ENCODE measurements at regions not wholly inside any gene's neighbourhood (a gene's known extent, or its start where the extent isn't known, plus 50 kb on each side); places are given as distances from the start of the nearest gene placed in this dataset.

- ATAC-seq (ENCODE audit: poor library complexity) (no peak), DNase-seq (no peak)
- intact Hi-C loops (cut with DNase I) = no loop called here
Observed at GRCh38 chr10:131422731-131423130, 111.2 kb upstream of the TCERG1L start.

DNA sequence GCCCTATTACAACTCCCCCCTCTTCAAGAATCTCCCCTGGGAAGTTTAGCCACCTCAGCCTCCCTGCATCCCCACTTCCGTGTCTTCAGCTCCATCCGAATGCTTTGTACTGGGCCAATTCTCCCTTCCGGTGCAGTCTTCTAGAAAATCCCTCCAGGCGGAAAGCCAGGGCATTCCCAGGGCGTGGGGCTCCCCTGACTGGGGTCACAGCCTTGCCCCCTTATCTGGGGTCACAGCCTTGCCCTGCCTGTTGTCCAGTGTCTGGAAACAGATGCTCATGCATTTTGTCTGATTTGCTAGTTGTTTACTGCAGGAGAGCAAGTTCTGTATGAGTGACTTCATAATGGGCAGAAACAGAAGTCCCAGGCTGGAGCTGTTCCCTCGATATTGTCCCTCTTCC lies 112.5 kb upstream of the TCERG1L start:
- intact Hi-C loops (cut with DNase I) = no loop called here
- ATAC-seq (ENCODE audit: poor library complexity) (no peak), DNase-seq (no peak)

DNA sequence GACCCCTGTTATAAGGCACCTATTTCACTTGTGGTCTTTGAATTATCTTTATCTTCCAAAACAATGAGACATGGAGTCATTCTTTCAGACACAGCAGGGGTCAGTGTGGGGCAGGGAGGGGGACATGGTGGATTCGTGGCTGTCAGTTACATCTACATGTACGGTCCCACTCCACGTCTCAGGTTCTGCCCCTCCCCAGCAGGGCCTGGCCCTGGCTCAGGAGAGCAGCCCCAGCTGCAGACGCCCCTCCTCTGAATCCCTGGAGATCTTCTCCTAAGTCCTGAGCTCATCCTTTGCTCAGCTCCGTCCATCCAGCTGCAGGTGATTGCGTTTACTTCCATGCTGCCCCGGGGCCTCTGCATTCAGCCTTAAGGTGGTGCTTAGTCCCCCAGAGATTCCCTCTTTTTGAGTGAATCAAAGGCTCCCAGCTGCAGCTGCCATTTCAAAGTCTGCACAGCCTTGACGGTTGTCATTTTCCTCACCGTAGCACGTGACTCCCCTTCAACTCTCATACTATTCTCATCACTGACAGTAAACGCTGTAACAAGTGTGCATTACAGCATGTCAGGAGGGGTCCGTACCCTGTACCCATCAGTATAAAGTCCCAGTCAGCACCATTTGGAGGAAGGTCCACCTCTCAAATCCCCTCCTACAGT lies 113.4 kb upstream of the TCERG1L start:
- intact Hi-C loops (cut with DNase I) = no loop called here
- no peak for ATAC-seq (ENCODE audit: poor library complexity)
- no peak for DNase-seq

DNA sequence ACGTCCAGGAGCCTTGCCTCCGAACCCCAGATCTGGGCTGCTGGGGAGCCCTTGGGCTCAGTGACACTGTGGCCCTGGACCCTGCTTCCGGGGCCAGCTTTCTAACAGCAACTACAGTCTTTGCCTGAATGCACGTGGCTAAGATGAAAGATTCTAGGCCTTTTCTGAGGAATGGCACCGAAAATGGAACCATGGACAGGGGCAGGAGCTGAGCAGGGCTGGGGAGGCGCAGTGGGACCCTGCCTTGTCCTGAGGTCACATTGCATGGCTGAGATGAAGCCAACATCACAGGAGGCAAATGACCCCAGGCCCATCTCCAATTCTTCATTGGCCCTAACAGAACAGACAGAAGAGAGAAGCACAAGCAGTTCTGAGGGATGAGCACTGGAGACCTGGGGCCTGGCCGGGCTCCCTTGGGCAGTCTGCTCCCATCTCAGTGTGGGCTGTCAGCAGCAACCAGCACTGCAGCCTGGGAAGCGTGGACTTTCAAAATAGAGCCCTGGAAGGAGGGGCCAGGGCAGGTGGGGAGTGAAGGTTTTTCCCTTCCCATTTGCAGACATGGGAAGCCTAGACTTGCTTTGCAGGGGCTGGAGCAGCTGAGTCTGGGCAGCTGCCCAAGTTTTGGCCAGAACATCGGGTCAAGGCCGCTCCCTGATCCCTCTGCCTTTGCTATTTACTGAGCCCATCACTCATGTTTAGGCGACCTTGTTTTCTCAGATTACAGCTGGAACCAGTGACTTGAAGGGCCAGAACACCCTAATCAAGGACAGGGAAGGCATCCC lies 114.4 kb upstream of the TCERG1L start:
- intact Hi-C loops (cut with DNase I) = no loop called here
- ATAC-seq (ENCODE audit: poor library complexity) (no peak), DNase-seq (no peak)

DNA sequence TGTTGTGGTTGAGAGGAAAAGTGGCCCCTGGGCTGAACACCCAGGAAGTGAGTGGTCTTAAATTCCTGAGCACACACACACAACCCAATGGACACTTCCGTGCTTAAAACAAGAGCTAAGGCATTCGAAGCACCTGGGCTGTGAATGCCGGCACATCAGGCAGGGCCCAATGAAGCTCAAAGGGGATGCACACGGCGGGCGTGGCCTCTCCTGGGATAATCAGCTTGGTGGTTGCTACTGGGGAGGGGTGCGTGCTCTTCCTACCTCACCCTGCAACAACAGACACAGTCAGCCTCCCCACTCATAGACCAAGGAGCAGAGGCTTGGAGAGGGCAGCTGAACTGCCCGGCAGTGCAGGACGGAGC lies 115.0 kb upstream of the TCERG1L start:
- intact Hi-C loops (cut with DNase I) = no loop called here
- DNase-seq (no peak), ATAC-seq (ENCODE audit: poor library complexity) (no peak)

DNA sequence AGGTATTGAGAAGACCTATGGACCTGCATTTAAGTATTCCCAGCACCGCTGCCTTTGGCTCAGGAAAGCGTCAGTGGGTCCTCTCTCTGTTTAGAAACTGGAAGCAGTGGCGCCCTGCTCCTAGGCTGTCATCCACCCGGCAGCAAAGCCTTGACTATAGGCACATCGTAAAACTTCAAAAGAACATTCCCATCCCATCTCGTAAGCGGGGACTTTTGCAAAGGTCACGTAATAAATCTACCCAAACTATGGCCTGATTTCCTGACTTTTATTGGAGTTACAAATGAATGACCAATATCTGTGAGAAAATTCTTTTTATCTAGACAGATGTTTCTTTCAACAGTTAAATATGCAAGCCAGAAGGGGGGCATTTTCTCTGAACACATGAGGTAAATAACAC lies 115.8 kb upstream of the TCERG1L start:
- no peak for DNase-seq
- intact Hi-C loops (cut with DNase I) = no loop called here
- ATAC-seq (ENCODE audit: poor library complexity) = no peak

DNA sequence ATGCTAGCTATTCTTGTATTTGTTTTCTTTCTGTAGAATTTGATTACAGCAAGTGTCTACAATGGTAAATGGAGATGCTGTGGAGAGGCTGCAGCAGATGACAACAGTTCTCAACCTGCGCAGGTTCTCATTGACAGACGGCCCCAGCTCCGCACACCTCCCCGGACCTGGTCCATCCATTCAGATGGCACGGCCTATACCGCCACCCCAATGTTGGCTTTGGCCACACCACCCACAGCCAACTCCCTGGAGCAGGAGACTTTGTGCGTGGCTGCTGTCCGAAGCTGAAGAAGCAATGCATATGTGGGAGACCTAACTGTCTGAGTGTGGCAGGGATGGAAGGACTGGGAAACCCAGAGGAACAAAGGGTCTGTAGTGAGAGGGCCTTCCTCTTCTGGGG lies 116.4 kb upstream of the TCERG1L start:
- DNase-seq = peak; percentile 21
- intact Hi-C loops (cut with DNase I) = no loop called here
- ATAC-seq (ENCODE audit: poor library complexity) = no peak

GRCh38 chr10:131429141-131429540 lies 117.6 kb upstream of the TCERG1L start:
- ATAC-seq (ENCODE audit: poor library complexity) (no peak), DNase-seq (no peak)
- intact Hi-C loops (cut with DNase I) = no loop called here

DNA sequence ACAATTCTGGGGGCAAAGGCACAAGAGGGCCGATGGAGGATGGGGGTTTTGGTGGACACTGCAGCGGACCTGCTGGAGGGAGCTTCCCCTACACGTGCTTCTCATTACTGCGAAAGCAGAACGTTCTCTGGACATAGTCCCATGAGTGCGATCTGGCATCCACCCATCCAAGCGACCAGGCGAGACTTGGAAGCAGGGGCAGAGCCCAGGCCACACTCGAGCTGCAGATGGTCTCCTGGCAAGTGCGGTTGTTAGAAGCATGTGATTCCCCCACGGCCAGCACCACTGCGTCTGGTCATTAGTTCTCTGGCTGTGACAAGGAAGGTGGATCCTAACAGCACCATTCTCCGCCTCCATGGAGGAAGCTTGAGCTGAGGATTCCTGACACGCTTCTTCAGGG lies 118.4 kb upstream of the TCERG1L start:
- no peak for ATAC-seq (ENCODE audit: poor library complexity)

DNA sequence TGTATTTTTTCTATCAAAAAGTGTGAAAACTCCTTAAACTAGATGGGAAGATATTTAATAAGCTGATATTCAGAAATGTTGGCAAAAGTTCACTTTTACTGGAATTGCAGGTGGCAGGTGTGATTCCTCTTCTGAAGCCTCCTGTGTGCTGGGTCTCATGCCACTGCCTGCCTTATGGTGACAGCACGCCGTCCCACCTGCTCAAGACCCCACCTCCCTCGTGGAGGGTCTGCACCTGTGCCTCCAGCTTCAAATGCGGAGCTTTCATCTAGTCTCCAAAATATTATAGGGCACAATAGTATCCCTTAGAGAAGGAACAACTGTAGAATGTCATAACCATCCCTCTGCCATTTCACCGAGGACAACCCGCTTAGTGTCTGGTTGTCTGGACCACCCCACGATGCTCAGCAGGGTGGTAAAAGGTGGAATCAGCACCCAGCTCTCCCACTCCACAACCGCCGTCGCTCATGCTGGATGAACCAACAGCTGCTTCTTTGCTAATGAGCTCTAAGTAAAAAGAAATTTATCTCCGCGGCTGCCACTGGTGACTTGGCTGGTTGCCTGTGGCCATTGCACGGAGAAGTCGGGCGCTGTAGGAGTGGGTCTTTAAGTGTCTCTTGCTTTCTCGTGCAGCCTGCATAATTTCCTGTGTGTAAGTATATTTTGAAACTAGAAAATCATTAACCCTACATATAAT lies 119.3 kb upstream of the TCERG1L start:
- intact Hi-C loops (cut with DNase I) = no loop called here
- peak; percentile 16 for DNase-seq
- no peak for ATAC-seq (ENCODE audit: poor library complexity)

More for the DNA sequence above, 118.4 kb upstream of the TCERG1L start:
- intact Hi-C loops (cut with DNase I) = no loop called here
- peak; percentile 34 for DNase-seq

GRCh38 chr10:131431533-131431932 lies 120.0 kb upstream of the TCERG1L start:
- ATAC-seq (ENCODE audit: poor library complexity) (no peak), DNase-seq (no peak)
- intact Hi-C loops (cut with DNase I) = no loop called here

DNA sequence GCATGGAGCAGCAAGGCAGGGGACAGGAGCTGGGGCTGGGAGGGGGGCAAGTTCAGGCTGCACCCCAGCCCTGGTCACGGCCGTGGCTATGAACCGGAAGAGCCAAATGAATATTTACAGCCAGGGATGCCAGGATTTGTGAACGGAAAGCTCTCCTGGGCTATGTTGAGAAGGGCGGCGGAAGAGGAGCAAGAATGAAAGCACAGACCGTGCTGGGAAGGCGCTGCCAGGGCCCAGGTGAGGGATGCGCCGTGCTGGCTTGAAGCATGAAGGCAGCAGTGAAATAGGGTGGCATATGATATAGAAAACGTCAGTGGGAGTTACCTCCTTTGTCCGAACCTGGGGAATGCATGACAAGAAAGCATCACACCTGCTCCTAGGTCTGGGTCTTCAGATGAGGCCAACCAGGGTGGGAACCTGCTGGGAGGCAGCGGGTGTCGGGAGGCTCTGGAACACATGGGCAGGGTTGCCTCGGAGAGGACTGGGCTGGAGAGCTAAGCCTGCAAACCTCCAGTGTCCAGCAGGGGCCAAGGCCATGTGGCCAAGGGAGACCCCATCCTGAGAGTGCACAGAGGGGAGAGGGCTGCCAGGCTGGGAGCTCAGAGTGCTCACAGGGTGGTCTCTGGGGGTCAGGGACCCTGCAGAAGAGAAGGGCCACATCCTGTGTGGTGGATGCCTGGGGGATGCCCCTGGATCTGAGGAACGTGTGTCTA lies 120.6 kb upstream of the TCERG1L start:
- DNase-seq (no peak), ATAC-seq (ENCODE audit: poor library complexity) (no peak)
- intact Hi-C loops (cut with DNase I) = no loop called here

- no peak for DNase-seq
- intact Hi-C loops (cut with DNase I) = no loop called here
- no peak for ATAC-seq (ENCODE audit: poor library complexity)
Observed at GRCh38 chr10:131433568-131433967, 122.0 kb upstream of the TCERG1L start.

DNA sequence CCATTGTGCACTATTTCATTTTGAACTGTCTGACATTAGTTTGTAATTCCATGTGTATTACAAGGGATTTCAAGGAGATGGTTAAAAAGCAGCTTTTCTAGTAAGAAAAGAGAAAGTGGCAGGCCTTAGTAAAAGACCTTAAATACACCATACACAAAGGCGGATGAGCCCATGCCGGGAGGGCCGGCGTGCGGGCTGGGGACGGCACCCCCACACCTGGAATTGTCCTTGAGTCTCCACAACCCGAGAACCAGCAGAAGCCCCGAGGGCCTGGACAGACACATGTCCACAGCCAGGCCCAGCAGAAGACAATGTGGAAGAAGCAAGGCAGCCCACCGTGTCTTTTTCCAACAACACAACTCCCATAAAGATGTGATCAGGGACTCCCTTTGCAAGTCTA lies 123.7 kb upstream of the TCERG1L start:
- ATAC-seq (ENCODE audit: poor library complexity) = no peak
- intact Hi-C loops (cut with DNase I) = no loop called here
- DNase-seq = no peak

DNA sequence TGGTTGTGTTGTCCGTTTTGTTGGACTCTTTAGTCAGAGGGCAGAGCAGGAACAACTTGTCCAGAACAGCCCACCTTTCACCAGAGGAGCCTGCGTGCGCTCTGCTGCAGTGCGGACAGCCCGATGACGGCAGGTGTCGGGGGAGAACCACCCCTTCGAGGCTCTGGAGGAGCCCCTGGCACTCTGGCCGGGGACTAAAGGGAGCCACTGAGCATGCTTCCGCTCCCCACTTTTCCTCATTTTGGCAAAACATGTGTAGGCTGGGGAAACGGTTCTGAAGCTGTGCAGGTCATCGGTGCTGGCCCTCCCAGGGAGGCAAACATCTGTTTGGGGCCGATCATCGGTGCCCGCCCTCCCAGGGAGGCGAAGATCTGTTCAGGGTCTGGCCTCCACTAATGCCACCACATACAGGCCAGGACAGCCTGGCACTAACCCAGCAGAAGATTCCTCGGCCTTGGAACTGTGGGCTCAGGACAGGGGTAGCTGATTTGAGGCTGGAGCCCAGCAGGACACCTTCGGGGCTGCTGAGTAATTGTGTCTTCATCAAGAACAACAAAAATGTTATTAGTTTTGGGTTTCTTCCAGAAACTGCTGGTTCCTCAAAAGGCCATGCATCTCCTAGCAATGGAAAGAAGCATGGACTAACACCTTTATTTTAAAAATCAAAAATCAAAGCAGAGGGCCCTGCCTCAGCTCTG lies 124.4 kb upstream of the TCERG1L start:
- DNase-seq = no peak
- ATAC-seq (ENCODE audit: poor library complexity) = no peak
- intact Hi-C loops (cut with DNase I) = no loop called here

- no peak for DNase-seq
- intact Hi-C loops (cut with DNase I) = no loop called here
- ATAC-seq (ENCODE audit: poor library complexity) = no peak
Observed at GRCh38 chr10:131436458-131436857, 124.9 kb upstream of the TCERG1L start.

GRCh38 chr10:131437556-131438475 lies 126.3 kb upstream of the TCERG1L start:
- intact Hi-C loops (cut with DNase I) = no loop called here
- DNase-seq = no peak
- no peak for ATAC-seq (ENCODE audit: poor library complexity)

- intact Hi-C loops (cut with DNase I) = no loop called here
- DNase-seq = no peak
- no peak for ATAC-seq (ENCODE audit: poor library complexity)
Observed at GRCh38 chr10:131438665-131439064, 127.1 kb upstream of the TCERG1L start.
